Stimulated activated CD4-positive, alpha-beta T cell treated with anti-CD3 and anti-CD28 coated beads, TNF-alpha, amount 100 ng/mL, for 24 hours (primary cell): ENCODE measurements at regions not wholly inside any gene's neighbourhood (a gene's known extent, or its start where the extent isn't known, plus 50 kb on each side); places are given as distances from the start of the nearest gene placed in this dataset.

Experiments
- DNase-seq, 3 experiments: peaks; one replicate each; pipeline ENCODE4 v3.0.0-alpha.2; 2020; ENCODE audit warnings: low read depth in 3 of 3

DNA sequence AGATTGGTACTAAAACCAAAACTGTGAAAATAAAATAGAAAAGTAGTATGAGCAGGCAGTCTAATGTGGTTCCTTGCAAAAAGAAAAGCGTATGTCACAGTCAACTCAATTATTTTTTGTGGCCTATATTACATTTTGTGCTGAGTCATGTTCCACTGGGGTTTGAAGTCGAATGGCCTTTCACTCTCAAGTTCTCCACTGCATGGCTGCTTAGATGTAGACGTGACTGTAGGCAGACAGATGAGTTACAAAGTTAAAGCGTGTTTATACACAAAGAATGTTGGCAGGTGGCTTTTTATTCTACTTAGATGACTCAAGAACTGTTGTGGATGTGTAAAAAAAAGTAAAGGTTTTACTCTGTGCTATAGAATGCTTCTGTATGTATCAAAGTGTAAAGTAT, 133.9 kb downstream of the SLITRK6 start:
- no peak for DNase-seq

DNA sequence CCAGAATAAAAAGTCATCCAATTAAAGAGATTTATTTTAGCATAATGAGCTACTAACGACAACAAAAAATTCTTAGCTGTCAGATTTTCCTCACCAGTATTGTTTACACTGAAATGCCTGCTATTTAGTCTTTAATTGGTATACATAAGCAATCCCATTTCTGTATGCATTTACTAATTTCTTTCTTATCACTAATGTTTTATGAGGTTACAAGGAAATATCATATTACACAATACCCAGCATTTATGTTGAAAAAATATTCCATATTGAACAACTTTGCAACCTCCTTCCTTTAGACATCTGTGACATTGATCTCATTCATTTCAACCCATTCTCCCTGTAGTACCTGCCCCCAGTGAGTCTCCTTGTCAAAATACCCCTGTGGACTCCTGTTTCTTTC, 135.4 kb downstream of the SLITRK6 start:
- DNase-seq: no peak

DNA sequence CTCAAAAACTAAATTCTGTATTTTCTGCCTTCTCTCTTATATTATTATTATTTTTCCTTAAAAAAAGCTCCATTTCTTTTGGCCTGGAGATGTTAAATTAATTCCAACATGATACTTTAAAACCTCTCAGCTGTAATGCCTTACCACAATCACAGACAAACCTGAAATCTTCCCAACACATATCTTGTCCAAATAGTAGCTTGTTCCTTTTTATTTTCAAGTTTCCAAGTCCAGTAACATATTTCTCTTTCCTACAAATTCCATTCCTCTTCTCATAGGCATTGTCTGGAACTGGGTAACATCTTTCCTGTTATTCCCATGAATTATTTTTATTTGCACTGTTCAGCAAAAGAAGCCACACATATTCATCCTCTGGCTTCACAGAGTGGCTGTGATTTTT, 137.0 kb downstream of the SLITRK6 start:
- no peak for DNase-seq

DNA sequence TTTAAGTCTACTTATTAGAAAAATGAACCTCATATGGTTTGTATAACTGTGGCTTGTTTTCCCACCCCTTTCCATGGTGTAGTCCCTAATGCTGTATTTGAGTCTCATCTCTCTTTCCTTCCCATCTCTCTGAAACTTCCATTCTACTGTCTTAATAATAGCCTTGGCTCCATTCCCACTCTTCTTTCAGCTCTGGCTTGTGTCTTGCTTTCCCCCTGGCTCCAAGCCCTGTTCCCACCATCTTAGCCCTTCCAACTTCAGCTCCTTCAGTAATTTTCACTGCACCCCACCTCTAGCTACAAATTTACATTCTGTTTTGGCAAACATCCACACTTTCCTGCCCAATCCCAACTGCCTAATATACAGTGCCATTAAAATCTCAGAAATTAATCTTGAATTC, 137.5 kb downstream of the SLITRK6 start:
- DNase-seq: no peak

DNA sequence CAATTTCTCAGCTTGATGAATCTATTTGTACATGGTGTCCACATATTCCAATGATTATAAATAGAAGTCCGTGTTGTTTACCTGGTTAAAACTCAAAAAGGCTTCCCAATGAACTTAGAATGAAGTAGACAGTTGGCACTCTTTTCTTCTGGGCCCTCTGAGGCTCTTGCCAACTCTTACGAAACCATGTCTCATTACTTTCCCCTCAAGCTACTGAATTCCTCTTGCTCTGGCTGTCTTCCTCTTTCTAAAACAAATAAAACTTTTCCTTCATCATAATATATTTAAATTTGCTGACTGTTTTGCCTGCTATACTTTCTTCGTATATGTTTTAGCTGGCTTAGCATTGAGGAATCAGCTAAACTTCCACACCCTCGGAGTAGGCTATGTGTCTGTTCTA, 139.7 kb downstream of the SLITRK6 start:
- DNase-seq: no peak

DNA sequence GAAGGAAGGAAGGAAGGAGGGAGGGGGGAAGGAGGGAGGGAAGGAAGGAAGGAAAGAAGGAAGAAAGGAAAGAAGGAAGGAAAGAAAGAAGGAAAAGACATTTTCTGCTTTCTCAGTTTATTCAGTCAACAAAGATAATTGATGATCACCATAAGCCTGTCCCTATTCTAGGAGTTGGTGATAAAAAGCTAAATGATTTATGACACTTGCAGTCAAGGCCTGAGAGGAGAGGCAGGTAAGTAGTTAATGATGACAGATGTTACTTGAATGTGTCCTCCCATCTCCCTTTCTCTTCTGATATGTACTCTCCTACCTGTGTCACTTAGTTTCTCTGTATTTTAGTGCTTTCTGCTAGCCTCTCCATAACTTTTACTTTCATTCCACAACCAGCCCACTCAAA, 141.3 kb downstream of the SLITRK6 start:
- no peak for DNase-seq

DNA sequence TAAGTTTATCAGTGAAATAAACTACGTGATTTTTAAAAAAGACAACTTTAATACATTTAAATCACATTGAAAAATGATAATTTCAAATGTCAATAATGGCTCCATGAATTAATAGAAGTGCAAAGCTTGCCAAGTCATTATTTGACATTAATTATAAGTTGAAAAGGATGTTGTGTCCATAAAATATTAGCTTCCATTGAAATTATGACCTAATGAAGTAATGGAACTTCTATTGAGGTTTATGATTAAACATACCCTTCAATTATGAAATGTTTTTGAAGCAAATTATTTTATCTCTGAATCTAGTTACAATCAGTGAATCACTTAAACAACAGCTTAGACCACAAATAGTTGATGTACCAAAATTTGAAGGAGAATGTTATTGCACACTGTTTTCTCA, 144.2 kb downstream of the SLITRK6 start:
- no peak for DNase-seq

DNA sequence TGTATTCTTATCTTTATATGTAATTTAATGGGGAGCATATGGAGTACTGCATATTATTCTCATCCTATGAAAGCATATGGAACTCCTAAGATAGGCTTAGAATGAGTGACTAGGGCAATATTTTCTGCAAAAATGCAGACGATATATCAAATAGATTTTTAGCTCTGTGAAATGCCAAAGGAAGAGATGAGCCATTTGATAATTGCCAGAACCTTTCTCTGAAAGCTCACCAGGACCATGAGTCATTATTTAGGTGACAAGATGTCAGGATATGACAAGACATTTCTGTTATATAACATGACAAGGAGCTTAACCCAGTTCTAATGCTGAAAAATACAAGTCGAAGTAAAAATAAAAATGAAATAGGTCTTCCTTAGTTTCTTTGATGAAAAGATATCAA, 145.0 kb downstream of the SLITRK6 start:
- DNase-seq: no peak

DNA sequence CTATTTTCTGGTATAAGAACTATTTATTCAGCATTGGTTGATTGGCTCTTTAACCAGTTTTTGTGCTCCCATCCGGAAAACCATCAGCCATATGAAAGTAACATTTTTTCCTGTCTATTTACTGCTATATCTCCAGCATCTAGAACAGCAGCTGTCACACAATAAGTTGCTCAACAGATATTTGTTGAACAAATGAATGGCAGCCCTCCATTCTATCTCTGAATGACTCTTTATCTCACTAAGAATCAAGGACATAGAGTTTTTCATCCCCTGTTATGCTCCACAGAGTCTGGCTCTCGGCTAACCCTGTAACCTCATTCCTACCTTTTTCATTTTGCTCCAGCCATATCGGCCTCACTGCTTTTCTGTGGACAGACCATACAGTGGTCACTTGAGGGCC, 145.5 kb downstream of the SLITRK6 start:
- DNase-seq: no peak

DNA sequence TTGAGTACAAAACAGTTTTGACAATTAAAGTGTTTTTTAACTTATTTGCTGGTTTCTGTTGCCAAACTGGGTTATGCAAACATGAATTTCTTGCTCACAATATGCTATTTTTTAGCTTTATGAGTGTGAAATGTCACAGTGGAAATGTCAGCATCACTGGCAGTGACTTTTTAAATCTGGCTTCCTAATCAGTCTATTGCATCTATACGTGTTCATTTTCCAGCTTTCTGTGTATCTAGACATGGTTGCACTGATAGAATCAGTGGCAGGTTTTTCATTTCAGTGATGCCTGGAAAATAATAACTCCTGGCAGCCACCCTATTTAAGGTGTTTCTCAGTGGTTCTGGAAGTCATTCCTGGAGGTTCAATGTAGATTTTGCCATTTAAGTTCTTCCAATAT, 146.7 kb downstream of the SLITRK6 start:
- no peak for DNase-seq

DNA sequence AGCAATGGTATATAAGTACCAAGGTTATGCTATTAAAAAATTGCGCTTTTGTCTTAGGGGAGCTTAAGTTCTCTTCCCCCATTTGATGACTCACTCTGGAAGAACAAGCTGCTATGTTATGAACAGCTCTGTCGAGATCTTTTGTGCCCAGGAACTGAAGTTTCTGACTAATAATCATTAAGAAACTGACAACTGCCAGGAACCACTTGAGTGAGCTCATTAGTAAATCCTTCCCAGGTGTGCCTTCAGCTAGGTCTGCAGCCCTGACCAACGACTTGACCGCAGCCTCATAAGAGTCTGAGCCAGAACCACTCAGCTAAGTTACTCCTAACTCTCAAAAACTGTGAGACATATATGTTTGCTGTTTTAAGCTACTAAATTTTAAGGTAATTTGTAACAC, 147.8 kb downstream of the SLITRK6 start:
- no peak for DNase-seq

DNA sequence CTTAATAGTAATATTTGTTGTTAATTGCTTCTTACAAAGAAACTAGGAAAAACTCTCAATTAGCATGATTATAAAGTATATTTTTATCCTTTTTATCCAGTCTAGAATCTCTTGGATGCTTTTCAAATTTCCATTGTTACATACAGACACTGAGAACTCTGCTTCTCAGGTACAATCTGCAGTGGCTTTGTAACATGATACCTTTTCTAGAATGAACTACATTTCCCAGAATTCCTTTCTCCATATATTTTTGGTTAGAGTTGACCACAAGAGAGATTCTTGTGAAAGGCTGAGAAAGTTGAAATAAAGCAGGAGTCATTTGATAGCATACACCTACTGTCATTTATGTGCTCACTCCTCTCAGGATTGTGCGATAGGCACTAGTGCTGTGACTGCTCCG, 148.6 kb downstream of the SLITRK6 start:
- DNase-seq: no peak

DNA sequence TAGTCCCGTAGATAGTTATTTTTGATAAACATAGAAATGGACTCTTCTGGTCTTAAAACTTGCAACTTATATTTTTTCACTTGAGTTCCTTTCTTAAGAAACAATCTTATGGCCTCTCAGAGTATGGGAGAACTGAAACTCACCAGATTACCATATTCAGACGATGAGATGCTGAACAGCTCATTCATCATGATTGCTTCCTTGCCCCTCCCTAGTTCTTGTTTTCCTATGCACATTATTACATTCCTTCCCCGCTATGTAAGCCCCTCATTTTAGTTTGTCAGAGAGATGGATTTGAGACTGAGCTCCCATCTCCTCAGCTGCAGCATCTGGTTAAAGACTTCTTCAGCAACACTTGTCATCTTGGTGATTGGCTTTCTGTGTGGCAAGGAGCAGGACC, 158.5 kb downstream of the SLITRK6 start:
- no peak for DNase-seq

DNA sequence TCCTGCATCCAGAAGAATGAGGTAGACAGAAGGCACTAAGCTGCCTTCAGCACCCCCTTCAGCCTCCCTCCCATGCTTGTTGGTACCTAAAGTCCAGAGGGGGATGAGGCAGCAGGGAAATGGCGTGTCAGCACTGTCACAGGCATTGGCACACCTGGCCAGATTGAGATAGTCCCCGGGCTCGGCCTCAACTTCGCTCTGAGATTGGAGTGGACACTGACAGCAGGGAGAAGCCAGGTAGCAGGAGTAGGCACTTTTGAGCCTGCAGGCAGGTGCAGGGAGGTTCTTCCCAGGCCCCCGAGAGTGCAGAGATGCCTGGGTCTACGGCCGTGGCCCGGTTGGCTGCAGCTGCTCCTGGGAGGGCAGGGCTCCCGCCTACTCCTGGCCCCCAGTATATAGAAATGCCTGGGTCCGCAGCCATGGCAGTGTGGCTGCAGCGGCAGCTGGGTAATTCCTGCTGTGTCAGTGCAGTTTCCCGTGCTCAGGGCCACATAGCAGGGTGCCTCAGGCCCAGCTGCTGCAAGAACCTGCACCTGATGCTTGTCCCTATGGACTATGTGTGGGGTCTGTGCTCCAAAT, 160.3 kb downstream of the SLITRK6 start:
- DNase-seq: no peak

DNA sequence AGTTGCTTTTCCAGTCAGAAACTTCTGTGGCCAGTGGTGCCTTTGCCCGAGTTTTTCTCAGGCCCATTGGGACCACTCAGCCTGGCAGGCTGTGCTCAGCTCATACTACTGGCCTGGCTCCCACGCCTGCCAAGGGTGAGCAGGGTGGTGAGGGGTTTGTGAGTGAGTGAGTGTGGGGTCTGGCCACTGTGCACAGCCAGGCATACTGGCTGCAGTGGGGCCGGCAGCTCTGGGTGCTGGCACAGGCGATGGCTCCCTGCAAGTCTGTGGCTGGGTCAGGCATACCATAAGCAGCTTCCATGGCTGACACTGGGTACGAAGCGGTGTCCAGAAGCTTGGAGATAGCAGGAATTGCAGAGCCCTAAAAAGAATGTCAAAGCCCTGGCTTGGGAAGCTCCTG, 161.0 kb downstream of the SLITRK6 start:
- DNase-seq: no peak

DNA sequence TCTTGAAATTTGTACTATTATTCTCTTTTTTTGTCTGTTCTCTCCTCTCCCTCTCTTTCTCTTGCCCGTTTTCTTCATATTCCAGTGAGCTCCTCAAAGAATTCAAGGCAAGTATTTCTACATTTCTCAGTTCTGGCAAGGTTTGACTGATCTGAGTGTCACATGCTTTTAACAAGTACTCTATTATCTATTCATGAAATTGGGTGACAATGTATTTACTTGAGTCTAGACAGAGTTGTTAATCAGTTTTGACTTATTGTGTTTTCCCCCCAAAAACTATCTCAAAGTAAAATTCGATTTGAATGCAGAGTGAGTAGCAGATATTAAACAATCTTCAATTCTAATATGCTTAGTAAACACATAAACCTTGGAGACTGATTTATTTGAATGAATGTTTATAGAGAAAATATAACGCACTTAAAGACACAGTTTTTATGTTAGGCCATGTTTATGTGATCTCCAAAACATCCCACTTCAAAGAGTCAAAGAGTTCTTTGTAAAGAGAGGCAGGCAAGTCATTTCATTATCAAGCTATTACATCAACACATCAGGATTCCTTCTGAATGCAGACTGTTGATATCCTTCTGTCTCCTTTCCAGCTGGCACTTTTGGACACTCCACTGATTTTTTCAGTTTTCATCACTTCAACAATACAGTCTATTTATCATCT, 166.6 kb downstream of the SLITRK6 start:
- DNase-seq: no peak

DNA sequence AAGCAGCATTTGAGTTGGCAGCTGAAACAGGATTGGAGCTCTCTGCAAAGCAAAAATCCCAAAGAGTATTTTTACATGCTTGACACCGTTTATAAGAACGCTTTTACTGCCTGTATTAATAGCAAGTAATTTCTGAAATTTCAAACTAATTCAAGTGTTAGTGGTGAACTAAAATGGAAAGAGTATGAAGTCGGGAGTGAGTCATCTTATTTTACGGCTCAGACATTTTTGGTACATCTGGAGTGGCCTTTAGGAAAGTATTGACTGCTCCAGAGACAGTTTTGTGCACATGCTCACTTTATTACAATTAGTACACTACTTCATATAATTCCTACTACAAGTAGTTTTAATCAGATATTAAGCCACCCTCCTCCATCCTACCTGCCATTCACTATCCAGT, 167.4 kb downstream of the SLITRK6 start:
- no peak for DNase-seq

DNA sequence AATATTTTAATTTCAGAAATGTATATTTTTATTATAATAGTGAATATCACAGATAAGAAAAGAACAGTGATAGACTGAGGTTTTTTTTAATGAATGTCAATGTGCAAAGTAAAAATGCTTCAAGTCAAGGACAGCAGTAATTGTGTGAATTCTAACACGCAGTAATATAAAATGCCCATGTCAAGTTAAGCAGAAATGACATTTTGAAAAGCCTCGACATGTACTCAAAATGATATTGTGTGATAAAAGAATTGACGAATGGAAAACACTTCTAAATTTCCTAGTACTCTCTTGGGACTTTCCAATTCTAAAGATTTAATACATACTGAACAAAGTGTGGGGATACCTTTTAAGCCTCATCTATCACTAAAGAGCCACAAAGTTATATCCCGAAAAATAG, 172.6 kb downstream of the SLITRK6 start:
- no peak for DNase-seq

DNA sequence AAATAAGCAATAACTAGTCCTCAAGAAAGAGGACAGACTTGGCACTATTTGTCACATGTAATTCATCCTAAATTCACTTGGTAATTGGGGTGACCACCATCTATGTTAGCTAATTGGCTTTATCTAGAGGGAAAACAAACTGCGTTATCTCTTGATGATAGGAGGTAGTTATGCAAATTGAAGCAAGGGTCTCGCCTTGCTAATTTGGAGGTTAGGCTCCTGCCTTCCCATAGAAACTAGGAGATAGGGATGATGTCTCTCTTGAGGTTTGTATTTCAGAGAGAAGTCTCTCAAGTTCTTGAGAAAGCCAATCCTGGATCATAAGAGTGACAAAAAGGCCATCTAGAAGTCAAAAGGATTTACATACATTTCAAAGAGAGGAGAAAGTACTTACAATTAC, 179.9 kb downstream of the SLITRK6 start:
- DNase-seq: no peak

DNA sequence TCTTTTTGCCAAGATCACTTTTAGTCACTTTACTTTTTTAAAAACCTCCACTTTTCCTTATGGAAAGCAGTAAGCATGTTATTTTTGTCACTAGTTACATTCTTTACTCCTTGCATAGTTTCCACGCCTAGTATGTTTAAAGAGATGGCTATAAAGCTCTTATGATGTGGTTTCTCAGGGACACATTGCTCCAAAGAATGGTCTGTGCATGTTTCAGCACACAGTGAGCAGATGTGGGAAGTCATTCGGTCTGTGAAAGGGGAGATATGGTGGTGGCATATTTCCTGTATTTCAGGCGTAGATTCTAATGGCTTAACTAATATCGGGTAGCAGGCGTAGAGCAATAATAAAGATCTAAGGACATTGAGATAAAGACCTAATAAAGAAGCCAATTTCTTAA, 180.7 kb downstream of the SLITRK6 start:
- DNase-seq: no peak

DNA sequence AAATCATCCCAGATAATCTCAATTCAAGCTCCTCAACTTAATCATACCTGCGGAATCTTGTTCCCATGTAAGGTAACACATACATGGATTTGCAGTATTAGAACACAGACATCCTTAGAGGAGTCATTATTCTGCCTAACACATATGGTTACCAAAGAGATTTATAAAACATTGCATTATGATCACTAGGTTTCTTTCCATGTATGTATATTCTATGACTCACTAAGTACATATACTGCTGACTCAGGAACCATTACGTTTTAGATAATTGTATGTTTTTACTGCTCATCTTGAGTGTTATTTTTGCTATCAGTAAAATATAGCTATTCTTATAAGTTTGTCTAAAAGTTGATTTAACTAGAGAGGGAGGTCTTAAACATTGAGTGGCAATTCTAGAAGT, 182.9 kb downstream of the SLITRK6 start:
- no peak for DNase-seq

DNA sequence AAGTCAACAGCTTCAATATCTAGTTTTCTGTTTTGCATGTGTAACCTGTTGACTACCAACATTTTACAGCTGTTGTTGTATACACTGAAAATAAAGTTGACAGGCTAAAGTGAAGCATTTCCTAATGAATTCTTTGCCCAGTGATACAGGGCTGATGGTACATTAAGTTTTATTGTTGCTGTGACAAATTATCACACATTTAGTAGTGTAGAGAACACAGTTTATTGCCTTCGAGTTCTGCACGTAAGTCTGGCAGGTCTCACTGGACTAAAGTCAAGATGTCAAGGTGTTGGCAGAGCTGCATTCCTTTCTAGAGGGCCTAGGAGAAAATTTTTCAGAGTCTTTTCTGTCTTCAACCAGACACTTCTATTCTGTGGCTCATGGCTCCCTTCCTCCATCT, 184.2 kb downstream of the SLITRK6 start:
- no peak for DNase-seq

DNA sequence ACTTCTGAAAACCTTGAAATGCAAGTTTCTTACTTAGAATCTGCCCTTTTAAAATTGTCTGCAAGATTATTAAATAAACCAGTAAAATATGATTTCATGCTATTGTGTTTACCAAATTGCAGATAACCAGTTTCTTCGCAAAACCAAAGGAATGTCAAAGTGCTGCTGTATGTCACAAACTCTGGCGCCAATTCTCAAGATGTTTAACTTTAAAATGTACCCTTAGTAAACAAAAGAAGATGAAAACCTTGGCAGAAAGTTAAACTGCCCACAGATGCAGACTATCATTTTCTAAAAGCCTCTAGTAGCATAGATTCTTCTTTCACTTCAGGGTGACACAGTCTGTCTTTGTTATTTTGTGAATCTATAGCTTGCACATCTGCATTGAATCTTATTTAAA, 189.2 kb downstream of the SLITRK6 start:
- no peak for DNase-seq

DNA sequence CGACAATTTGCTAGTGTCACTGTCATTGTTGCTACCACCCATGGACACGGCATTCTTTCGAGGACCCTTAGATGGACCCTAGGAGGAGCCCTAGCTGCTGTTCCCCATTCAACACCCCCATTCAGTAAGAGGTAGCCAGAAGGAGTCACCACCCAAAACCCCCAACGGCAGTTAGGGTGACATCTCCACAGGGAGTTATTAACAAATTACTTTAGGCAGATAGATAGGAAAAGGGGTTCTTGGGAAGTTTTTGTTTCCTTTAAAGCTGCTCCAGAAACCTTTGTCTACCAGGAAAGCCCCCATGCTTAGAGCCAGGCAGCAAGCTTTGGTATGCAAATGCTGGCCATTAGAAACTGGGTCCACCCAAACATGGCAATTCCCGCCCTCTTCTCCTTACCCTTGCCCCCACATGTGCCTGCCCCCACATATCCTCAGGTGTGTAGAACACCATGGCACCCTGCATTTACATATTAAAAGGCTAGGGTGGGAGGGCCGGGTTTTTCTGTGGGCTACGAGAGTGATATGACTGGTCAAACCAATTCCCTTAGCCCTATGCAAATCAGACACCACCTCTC, 190.9 kb downstream of the SLITRK6 start:
- DNase-seq: no peak
